HepG2 (cell line): ENCODE measurements at regions not wholly inside any gene's neighbourhood (a gene's known extent, or its start where the extent isn't known, plus 50 kb on each side); places are given as distances from the start of the nearest gene placed in this dataset.

ENCODE experiments used
- ATAC-seq: fragments of 200-7000 bp; cut with Tn5 transposase; 3 replicates; pipeline ENCODE4 v1.9.1; 2020; ENCODE audit warnings: mild to moderate bottlenecking, moderate library complexity
- BruUV-seq: library from RNA; stranded (reverse); fragments of 400-500 nt; replicated peaks from 2 replicates; lab custom pipeline; 2021; lab: Mats Ljungman, UMichigan
- CTCF ChIA-PET: fragments of 300-600 bp; formaldehyde crosslinking; extraction: SDS; loops from one replicate; lab custom pipeline; 2021; ENCODE audit warnings: low total read pairs, inconsistent platforms, low intra/inter-chr PET ratio; lab: Yijun Ruan, JAX
- POLR2A ChIA-PET: fragments of 350-600 bp; sonication (Branson Sonifier 250); formaldehyde crosslinking; loops from one replicate; lab custom pipeline; 2020; ENCODE audit warnings: antibody characterized with exemption, inconsistent platforms; lab: Yijun Ruan, JAX
- DNase-seq: peaks from one replicate; pipeline ENCODE4 v3.0.0-alpha.2; 2015; ENCODE audit warnings: low spot score
- FAIRE-seq: peaks from 3 replicates; lab custom pipeline; 2011; peaks lifted over from hg19 to GRCh38; lab: Jason Lieb, UNC
- H2AFZ ChIP-seq: one replicate; pipeline ENCODE4 v1.6.1; 2011; ENCODE audit warnings: low read length, inconsistent platforms
- H3K27ac ChIP-seq: fragments of 300-600 bp; 3 replicates; pipeline ENCODE4 v1.8.0; 2011; ENCODE audit warnings: mixed run types, mild to moderate bottlenecking, mixed read lengths, low read length, inconsistent platforms; ENCODE audit not compliant: insufficient read depth; ENCODE audit errors: extremely low read length
- H3K27me3 ChIP-seq, 2 experiments: fragments of 200-600 bp in 1 of 2; 2 replicates in 1 of 2; 3 replicates in 1 of 2; pipeline versions ENCODE4 v1.6.0 to v1.8.0; 2011; ENCODE audit warnings: low read length in 2 of 2, mild to moderate bottlenecking in 2 of 2, moderate library complexity in 2 of 2, inconsistent platforms in 1 of 2; ENCODE audit not compliant: insufficient read depth in 2 of 2, control insufficient read depth in 1 of 2
- H3K36me3 ChIP-seq, 2 experiments: fragments of 200-600 bp in 1 of 2; replicated peaks in 1 of 2; 2 replicates in 1 of 2; 3 replicates in 1 of 2; pipeline versions ENCODE4 v1.5.1 to v1.8.0; 2011; ENCODE audit warnings: low read length in 2 of 2, inconsistent platforms in 1 of 2; ENCODE audit not compliant: insufficient read depth in 2 of 2, control insufficient read depth in 1 of 2
- H3K4me1 ChIP-seq: 2 replicates; pipeline ENCODE4 v1.5.1; 2012; ENCODE audit warnings: low read length, inconsistent platforms; ENCODE audit not compliant: insufficient read depth
- H3K4me2 ChIP-seq: 2 replicates; pipeline ENCODE4 v1.6.0; 2011; ENCODE audit warnings: low read depth, low read length, inconsistent platforms
- H3K4me3 ChIP-seq, 3 experiments: fragments of 200-600 bp in 1 of 3; sonication (generic), shearing (Covaris generic) in 1 of 3; replicated peaks in 1 of 3; 2 replicates each; pipeline ENCODE4 v1.5.1; 2011 to 2016; ENCODE audit warnings: low read length in 3 of 3, inconsistent platforms in 2 of 3, low read depth in 2 of 3, mild to moderate bottlenecking in 2 of 3, control low read depth in 1 of 3, mixed read lengths in 1 of 3; ENCODE audit not compliant: insufficient read depth in 1 of 3
- H3K79me2 ChIP-seq: one replicate; pipeline ENCODE4 v1.6.1; 2011; ENCODE audit warnings: low read length, inconsistent platforms; ENCODE audit not compliant: insufficient read depth
- H3K9ac ChIP-seq: 2 replicates; pipeline ENCODE4 v1.6.0; 2011; ENCODE audit warnings: mild to moderate bottlenecking, low read depth, low read length, inconsistent platforms; ENCODE audit not compliant: insufficient read depth
- H3K9me3 ChIP-seq: 2 replicates; pipeline ENCODE4 v1.5.1; 2012; ENCODE audit warnings: mild to moderate bottlenecking, low read length
- H4K20me1 ChIP-seq: 2 replicates; pipeline ENCODE4 v1.6.0; 2011; ENCODE audit warnings: inconsistent platforms, mild to moderate bottlenecking, low read length, moderate library complexity; ENCODE audit not compliant: insufficient read depth
- ATF7-NPFF ChIP-seq: sonication (generic); formaldehyde crosslinking; IDR thresholded peaks from 2 replicates; pipeline ENCODE4 v1.8.1; 2023; ENCODE audit warnings: mild to moderate bottlenecking, low read depth, missing genetic modification reagents, moderate library complexity
- CREM ChIP-seq, 2 experiments: sonication (generic) in 1 of 2; formaldehyde crosslinking in 1 of 2; IDR thresholded peaks; 2 replicates each; pipeline versions ENCODE4 v1.4.0 to v1.6.1; 2016 to 2020; ENCODE audit warnings: antibody characterized with exemption in 1 of 2, mild to moderate bottlenecking in 1 of 2, missing genetic modification reagents in 1 of 2
- LCORL ChIP-seq, 2 experiments: fragments of 450-650 bp in 1 of 2; sonication (generic) in 1 of 2; formaldehyde crosslinking in 1 of 2; IDR thresholded peaks; 2 replicates each; pipeline versions ENCODE4 v1.5.0 to v1.6.1; 2017 to 2020; ENCODE audit warnings: antibody characterized with exemption in 1 of 2, missing genetic modification reagents in 1 of 2
- MXD3 ChIP-seq: IDR thresholded peaks from 2 replicates; pipeline ENCODE4 v1.6.1; 2016; ENCODE audit warnings: mild to moderate bottlenecking, missing biosample characterization, missing genetic modification reagents
- NFE2 ChIP-seq: sonication (generic); formaldehyde crosslinking; IDR thresholded peaks from 2 replicates; pipeline ENCODE4 v1.4.0; 2020; ENCODE audit warnings: missing genetic modification reagents
- PHF21A ChIP-seq: sonication (generic); formaldehyde crosslinking; IDR thresholded peaks from 2 replicates; pipeline ENCODE4 v1.5.0; 2020; ENCODE audit warnings: mild to moderate bottlenecking, missing genetic modification reagents
- ZBTB21 ChIP-seq: sonication (generic); formaldehyde crosslinking; IDR thresholded peaks from 2 replicates; pipeline ENCODE4 v1.4.0; 2020; ENCODE audit warnings: missing genetic modification reagents
- ZNF24 ChIP-seq: fragments of 450-650 bp; IDR thresholded peaks from 2 replicates; pipeline ENCODE4 v1.6.1; 2017; ENCODE audit warnings: antibody characterized with exemption, mild to moderate bottlenecking
- ZNF430 ChIP-seq: sonication (generic); formaldehyde crosslinking; IDR thresholded peaks from 2 replicates; pipeline ENCODE4 v1.9.0; 2021; ENCODE audit warnings: mild to moderate bottlenecking, missing genetic modification reagents
- ZNF660 ChIP-seq: sonication (generic); formaldehyde crosslinking; IDR thresholded peaks from 2 replicates; pipeline ENCODE4 v1.5.1; 2020; ENCODE audit warnings: mild to moderate bottlenecking, low read depth, missing genetic modification reagents, borderline replicate concordance
- ZNF883 ChIP-seq: sonication (generic); formaldehyde crosslinking; IDR thresholded peaks from 2 replicates; pipeline ENCODE4 v1.5.1; 2020; ENCODE audit warnings: mild to moderate bottlenecking, missing genetic modification reagents; ENCODE audit errors: not compliant biosample characterization
- ZSCAN30 ChIP-seq: sonication (generic); formaldehyde crosslinking; IDR thresholded peaks from 2 replicates; pipeline ENCODE4 v1.5.0; 2020; ENCODE audit warnings: mild to moderate bottlenecking, missing genetic modification reagents
- WGBS: methylation state at CpG from one replicate; pipeline ENCODE4 v1.1.6; 2017; ENCODE audit warnings: low lambda C conversion rate; 5-methylcytosine and 5-hydroxymethylcytosine counted together
- in situ Hi-C: cut with HindIII; loops from 2 replicates; pipeline ENCODE4 v1.10.0; 2017; ENCODE audit warnings: low pct_unique_long_range_greater_than_20kb; ENCODE audit not compliant: extremely low pct_ligation_motif_present
- intact Hi-C: fragments of 100-400 bp; cut with micrococcal nuclease; formaldehyde crosslinking; loops from one replicate; pipeline ENCODE4 v1.10.0; 2022; ENCODE audit not compliant: unreplicated experiment

- H3K9me3 ChIP-seq, result no peaks in the 10 kb centered on the region
- no peaks in the 10 kb centered on the region for H4K20me1 ChIP-seq
- no peaks in the 10 kb centered on the region for H3K79me2 ChIP-seq
- no peaks in the 10 kb centered on the region for H3K27me3 ChIP-seq
- no TSS peak for BruUV-seq
- FAIRE-seq, result no peak
- no peak overlapping the region for H2AFZ ChIP-seq
- no peak for ATAC-seq
- DNase-seq, result no peak
- no peak overlapping the region for H3K4me3 ChIP-seq
- in situ Hi-C loops (no loop called here), intact Hi-C loops (no loop called here)
- no peak overlapping the region for H3K9ac ChIP-seq
- no peaks in the 10 kb centered on the region for H3K36me3 ChIP-seq
- CTCF ChIA-PET, result no interaction called here
- POLR2A ChIA-PET, result no interaction called here
- no peak for TF ChIP-seq MXD3 (CRISPR knock-in tag)
- no peak for TF ChIP-seq ZNF883 (CRISPR knock-in tag)
- TF ChIP-seq ZNF660 (CRISPR knock-in tag), result no peak
- TF ChIP-seq ZNF430 (CRISPR knock-in tag), result no peak
- TF ChIP-seq LCORL (IDR thresholded peaks at IDR 0.05), result no peak
- TF ChIP-seq LCORL (CRISPR knock-in tag; IDR thresholded peaks at IDR 0.05), result no peak
- no peak for TF ChIP-seq ZNF24
- no peak for TF ChIP-seq ATF7-NPFF (CRISPR knock-in tag)
- no peak for TF ChIP-seq PHF21A (CRISPR knock-in tag)
- no peak for TF ChIP-seq ZSCAN30
- no peak for TF ChIP-seq NFE2
- no peak for TF ChIP-seq CREM (IDR thresholded peaks at IDR 0.05)
- TF ChIP-seq CREM (CRISPR knock-in tag; IDR thresholded peaks at IDR 0.05), result no peak
- no peak for TF ChIP-seq ZBTB21 (CRISPR knock-in tag)
- no peak overlapping the region for H3K27ac ChIP-seq
- no peak overlapping the region for H3K4me2 ChIP-seq
- WGBS, result 0% methylated on average over 6 of the region's 6 CpGs
- no peaks in the 10 kb centered on the region for H3K4me1 ChIP-seq
Measured at GRCh38 chr3:189496375-189497138, 134.6 kb upstream of the TP63 start.
